Stimulated activated naive CD8-positive, alpha-beta T cell treated with anti-CD3 and anti-CD28 coated beads, Interleukin-15, Interleukin-2, amounts not matched to agents 100 U/mL and 50 U/mL, for 24 hours (primary cell): ENCODE measurements at regions not wholly inside any gene's neighbourhood (a gene's known extent, or its start where the extent isn't known, plus 50 kb on each side); places are given as distances from the start of the nearest gene placed in this dataset.
"Not testable (repeated sequence)": the region's sequence is repeated elsewhere in the genome, so short reads cannot be mapped to it uniquely, and the experiment has no call there.

Experiments used
- ATAC-seq: fragments of 150-1000 bp; cut with Tn5 transposase; one replicate; pipeline ENCODE4 v1.10.0; 2021
- DNase-seq: peaks from one replicate; pipeline ENCODE4 v3.0.0; 2021

DNA sequence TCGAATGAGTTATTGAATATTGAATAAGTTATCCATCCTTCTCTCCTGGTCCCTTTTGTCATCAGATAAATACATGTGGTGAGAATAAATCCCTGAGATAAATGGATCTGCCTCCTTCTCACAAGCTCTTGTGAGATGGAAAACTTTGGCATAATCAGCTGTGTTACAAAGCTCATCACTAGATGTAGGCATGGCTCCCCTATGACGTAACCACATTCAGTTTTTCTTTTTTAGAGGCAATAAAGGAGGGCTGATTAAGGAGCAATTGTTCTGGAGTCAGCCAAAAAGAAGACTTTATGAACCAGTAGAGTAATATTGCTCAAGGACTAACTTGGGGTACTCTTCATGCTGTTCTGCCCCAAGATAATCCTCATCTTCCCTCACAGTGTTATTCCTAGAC, 90.5 kb upstream of the GATB start:
- ATAC-seq (no peak), DNase-seq (no peak)

DNA sequence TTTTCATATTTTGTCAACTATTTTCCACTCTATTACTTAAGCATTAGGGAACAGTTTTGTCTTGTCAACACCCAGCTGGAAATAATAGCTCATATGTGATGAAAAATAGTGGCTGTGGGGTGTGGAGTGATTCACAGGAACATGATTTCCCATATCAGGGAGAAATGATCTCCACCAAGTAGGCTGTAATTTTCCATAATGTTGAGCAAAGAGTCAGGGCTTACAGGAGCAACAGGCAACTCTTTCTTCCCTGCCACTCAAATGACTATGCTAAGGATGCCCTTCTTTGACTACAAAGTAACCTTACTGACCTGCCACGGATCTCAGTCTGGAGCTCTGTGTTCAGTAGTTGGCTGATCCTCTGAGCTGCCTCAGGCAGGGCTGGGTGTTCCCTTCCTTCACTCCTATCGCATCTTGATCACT, 90.0 kb upstream of the GATB start:
- DNase-seq: no peak
- ATAC-seq: no peak

DNA sequence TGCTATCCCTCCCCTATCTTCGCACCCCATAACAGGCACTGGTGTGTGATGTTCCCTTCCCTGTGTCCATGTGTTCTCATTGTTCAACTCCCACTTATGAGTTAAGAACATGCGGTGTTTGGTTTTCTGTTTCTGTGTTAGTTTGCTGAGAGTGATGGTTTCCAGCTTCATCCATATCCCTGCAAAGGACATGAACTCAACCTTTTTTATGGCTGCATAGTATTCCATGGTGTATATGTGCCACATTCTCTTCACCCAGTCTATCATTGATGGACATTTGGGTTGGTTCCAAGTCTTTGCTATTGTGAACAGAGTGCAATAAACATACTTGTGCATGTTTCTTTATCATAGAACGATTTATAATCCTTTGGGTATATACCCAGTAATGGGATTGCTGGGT, 84.7 kb upstream of the GATB start:
- not testable (repeated sequence) for ATAC-seq, DNase-seq

DNA sequence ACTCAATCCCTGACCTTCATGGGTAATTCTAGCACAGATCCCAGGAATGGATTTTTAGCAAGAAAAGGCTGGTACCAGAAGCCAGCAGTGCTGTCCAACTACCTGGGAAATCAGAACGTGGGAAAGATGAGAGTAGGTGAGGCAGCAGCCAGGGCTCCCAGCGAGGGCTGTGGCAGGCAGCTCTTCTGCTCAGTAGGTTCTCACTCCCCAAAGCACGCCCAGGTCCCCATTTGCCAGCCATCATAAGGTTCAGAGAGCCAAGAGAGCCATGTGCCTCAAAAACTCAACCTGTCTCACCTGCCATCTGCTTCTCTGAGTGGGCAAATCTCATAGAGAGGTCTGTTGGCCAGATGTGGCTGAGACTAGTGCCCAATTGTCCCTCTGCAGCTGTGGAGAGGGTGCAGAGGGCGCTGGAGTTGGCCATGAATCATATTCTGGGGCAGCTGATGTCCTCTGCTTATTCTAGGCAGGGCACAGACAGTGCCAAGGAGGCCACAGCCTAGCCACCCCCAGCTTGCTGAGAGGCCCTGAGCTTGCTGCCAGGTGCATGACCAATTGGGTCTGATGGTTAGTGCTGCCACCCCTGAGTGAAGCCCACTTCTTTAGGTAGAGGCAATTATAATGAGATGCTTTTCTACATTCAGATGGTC, 81.7 kb upstream of the GATB start:
- DNase-seq: no peak
- ATAC-seq: no peak

DNA sequence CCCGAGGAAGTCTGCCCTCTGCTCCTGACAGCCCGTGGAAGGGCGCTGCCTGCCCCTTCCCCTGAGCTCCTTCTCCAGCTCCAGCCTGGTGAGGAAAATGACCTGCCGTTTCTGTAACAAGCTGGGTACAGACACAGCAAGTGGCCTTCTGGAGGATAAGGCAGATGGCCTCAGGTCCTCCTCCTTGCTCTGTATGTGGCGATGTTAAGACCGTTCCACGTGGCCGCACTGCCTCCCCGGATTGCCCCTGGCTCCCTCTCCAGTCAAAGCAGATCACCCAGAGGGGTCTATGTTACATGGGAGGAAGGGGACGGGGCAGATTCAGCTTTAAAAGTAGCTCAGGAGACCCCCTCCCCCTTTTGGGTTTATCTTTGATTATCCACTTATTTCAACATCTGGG, 80.3 kb upstream of the GATB start:
- ATAC-seq (no peak), DNase-seq (no peak)

DNA sequence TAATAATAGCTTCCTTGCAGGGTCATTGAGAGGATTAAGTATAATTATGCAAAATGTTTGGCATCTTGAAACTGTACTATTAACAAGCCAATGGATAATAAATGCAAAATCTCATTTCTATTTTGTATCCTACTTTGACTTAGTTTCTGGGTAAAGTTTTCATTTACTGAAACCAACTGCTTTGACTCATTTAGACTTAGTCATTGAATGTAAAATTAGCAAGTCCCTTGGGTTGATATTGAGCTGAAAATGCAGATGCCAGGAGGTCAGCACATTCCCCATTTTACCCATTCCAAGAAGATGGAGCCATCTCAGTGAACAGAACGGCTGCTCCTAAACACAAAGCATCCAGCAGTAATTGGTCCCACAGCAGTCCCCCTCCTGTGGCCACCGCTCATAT, 74.7 kb upstream of the GATB start:
- ATAC-seq (no peak), DNase-seq (no peak)

DNA sequence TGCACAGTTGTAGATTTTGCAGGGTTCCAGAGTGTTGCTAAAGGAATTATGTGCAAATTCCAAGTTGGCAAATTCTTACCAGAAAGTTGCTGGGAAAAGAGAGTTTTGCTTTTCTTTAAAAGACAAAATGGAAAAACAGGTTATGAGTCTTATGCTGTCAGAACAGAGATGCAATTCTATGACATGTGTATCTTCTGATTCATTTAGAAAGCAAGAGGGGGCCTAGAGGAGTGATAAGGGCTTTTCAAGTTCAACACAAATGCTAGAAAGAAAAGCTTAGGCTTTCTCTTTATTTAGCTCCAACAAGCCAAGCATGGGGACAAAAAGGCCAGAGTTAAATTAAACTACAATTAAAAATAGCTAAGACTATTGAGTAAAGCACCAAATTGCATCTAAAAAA, 72.4 kb upstream of the GATB start:
- no peak for DNase-seq
- no peak for ATAC-seq

DNA sequence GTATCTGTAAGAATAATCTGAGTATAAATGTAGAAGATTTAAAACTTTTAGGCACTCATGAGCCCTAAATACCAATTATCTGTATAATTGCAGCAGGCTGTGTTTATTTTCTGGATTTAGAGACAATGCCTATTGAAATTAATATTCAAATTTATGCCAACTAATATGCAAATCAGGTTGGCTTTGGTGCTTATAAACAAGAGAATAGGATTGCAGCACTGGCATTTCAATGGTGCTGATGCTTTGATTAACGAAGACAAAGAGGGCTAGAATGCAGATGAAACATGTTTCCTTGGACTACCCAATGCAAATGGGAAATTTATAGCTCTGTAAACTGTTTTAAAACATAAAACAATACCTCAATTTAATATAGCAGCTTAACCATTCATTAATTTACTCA, 70.7 kb upstream of the GATB start:
- ATAC-seq (no peak), DNase-seq (no peak)

DNA sequence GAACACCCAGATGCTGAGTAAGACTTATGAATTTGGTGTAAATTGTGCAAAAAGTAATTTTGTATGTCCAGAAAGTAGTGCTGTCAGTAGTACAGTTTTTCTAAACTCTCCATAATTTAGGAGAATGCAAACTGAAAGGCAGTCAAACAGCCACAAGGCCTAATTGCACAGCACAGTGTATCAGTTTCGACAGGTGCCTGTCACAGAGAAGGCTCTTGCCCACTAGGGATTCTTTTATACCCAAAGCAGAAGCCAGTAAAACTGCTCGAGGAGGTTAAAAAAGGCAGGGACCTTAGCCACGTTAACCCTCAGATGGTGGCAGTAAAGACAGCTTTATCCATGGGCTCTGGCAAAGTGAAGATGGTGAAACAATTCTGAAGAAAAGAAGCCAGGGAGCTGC, 69.4 kb upstream of the GATB start:
- ATAC-seq (no peak), DNase-seq (no peak)

DNA sequence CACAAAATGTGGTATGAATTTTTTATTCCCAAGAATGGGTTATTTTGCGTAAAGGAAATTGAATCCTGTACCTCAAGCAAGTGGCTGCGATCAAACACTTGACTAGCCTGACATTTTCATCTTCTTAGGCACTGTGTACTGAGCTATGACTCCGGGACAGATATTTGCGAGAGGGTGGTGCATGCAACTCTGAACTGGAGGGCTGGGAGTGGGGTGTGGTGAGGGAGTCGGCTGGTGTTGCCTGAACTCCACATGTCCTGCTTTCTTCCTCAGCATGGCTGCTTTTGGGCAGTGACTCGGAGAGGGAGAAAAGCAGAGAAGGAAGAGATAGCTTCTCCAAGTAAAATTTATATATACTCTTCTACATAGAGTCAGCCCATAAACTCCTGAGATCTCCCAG, 68.5 kb upstream of the GATB start:
- DNase-seq (no peak), ATAC-seq (no peak)

DNA sequence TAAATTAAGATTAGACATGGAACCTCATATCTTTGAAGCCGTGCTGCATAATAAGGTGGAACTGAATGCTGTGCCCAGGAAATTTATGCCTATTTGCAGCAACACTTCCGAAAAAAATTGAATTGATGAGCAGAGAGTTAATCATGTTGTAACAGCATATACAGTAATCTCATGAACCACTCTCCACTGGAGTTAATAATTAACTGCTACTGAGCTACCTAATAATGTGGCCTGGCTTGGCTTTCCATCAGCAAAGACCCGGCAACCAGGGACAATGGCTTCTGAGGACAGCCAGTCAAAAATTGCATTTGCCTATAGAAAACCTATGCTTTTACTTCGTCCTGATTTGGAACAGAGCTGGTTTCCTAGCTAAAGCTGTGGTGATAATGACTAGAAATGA, 63.8 kb upstream of the GATB start:
- DNase-seq: no peak
- ATAC-seq: no peak

DNA sequence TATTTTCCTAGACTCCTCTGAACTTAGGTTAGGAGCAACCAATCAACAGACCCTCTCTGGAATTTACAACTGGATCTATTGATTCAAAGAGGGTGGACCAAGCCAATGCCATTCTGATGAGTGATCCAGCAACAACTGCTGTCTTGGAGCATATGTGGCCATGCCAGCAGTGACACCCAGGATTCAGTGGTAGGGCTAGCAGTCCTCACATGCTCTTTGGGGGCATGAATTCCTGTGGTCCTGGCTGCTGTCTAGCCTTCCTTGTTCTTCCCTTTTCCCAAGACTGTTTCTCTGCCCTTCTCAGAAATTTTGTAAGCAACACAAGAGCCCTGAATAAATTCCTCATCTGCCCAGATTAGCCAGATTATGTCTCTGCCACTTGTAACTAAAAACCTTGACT, 61.5 kb upstream of the GATB start:
- DNase-seq (no peak), ATAC-seq (no peak)

DNA sequence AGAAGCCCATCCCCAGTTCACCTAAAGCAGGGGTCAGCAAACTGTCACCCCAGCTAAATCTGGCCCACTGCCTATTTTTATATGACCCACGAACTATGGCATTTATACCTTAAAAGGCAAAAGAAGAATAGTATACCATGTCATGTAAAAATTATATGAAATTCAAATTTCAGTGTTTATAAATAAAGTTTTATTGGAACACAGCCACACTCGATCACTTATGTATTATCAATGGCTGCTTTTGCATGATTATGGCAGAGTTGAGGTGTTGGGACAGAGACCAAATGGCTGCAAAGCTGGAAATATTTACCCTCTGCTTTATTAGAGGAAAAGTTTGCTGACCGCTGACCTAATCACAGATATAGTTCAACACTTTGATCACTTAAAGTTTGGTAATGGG, 59.2 kb upstream of the GATB start:
- ATAC-seq (no peak), DNase-seq (no peak)

DNA sequence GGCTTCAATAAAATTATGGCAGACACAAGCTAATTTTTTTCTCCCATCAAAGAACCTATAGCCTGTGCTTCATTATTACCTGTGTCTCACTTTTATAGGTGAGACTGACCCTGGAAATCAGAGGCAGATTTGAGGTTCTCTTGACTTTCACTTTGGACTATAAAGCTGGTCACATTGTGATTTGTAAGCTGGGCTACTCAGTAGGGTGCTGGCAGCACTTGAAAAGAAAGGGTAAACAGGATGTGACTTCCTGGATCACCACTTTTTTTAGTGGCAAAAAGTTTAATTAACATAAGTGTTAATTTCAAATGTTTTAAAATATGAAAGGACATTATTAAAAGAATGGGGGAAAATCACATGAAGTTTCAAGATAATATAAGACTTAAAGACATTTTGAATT, 50.6 kb upstream of the GATB start:
- DNase-seq (no peak), ATAC-seq (no peak)
